Upper lobe of right lung (tissue), 1 donor: ENCODE measurements at regions not wholly inside any gene's neighbourhood (a gene's known extent, or its start where the extent isn't known, plus 50 kb on each side); places are given as distances from the start of the nearest gene placed in this dataset.
"Not testable (repeated sequence)": the region's sequence is repeated elsewhere in the genome, so short reads cannot be mapped to it uniquely, and the experiment has no call there.

Source experiments
- ATAC-seq: fragments of 200-7000 bp; cut with Tn5 transposase; one replicate; pipeline ENCODE4 v1.9.1; 2020; ENCODE audit warnings: mild to moderate bottlenecking, moderate library complexity
- DNase-seq: peaks from one replicate; pipeline ENCODE4 v3.0.0-alpha.2; 2020
- H3K27ac ChIP-seq: fragments of 200-600 bp; one replicate; pipeline ENCODE4 v1.8.0; 2022
- H3K27me3 ChIP-seq: fragments of 200-600 bp; one replicate; pipeline ENCODE4 v1.8.0; 2022; ENCODE audit warnings: mild to moderate bottlenecking
- H3K36me3 ChIP-seq: fragments of 200-600 bp; one replicate; pipeline ENCODE4 v1.8.0; 2022
- H3K4me1 ChIP-seq: fragments of 200-600 bp; one replicate; pipeline ENCODE4 v1.8.0; 2022
- H3K4me3 ChIP-seq: fragments of 200-600 bp; one replicate; pipeline ENCODE4 v1.8.0; 2022; ENCODE audit warnings: mild to moderate bottlenecking
- H3K9me3 ChIP-seq: fragments of 200-600 bp; one replicate; pipeline ENCODE4 v1.8.0; 2022
- intact Hi-C: fragments of 100-400 bp; cut with DNase I; formaldehyde crosslinking; loops from one replicate; pipeline ENCODE4 v1.11.0; 2022
- TF ChIP-seq, protein P1 (sequence below): fragments of 200-600 bp; IDR thresholded peaks from one replicate; pipeline ENCODE4 v1.8.0; 2022; ENCODE audit warnings: antibody characterized with exemption
- donor health status: DM: no; HTN: yes; CAD: no; lungs with severe emphysema.

DNA sequence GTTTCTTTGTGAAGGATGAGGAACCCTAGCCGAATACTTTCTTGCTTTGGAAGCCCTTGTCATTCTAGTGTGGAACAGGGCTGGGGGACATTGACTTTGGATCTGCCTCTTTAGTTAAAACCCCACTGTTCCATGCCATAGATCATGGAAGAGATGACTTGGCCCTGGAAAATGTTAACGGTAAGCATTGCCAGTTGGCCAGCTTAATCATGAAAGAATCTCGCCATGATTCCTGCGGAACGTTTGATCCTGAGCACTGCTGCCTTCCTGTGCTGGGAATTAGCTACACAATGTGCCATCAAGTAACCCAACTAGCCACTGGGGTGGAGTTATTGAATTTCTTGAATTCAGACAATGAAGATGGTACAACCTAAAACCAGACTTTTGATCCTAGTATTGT, 177.6 kb upstream of the FZD8 start:
- TF ChIP-seq, protein P1, sequence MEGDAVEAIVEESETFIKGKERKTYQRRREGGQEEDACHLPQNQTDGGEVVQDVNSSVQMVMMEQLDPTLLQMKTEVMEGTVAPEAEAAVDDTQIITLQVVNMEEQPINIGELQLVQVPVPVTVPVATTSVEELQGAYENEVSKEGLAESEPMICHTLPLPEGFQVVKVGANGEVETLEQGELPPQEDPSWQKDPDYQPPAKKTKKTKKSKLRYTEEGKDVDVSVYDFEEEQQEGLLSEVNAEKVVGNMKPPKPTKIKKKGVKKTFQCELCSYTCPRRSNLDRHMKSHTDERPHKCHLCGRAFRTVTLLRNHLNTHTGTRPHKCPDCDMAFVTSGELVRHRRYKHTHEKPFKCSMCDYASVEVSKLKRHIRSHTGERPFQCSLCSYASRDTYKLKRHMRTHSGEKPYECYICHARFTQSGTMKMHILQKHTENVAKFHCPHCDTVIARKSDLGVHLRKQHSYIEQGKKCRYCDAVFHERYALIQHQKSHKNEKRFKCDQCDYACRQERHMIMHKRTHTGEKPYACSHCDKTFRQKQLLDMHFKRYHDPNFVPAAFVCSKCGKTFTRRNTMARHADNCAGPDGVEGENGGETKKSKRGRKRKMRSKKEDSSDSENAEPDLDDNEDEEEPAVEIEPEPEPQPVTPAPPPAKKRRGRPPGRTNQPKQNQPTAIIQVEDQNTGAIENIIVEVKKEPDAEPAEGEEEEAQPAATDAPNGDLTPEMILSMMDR: no peak
- Histone ChIP-seq H3K27ac (no peak overlapping the region), H3K27me3 (no peaks in the 10 kb centered on the region)

DNA sequence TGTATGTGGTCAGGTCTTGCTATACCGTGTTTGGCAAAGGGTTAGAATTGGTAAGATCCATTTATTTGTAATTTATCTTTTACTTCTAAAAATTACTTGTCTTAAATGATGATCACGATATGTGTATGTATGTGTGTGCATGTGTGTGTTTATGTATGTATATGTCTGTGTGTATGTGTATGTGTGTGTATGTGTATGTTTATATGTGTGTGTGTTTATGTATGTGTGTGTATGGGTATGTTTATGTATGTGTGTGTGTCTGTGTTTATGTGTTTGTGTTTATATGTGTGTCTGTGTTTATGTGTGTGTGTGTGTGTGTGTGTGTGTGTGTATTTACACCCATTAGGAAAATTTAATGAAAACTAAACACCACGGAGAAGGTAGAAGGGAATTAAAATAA, 176.9 kb upstream of the FZD8 start:
- Histone ChIP-seq H3K27ac (no peak overlapping the region), H3K27me3 (no peaks in the 10 kb centered on the region), H3K4me3 (no peak overlapping the region), H3K4me1 (peaks cover 4% of the 10 kb centered on the region), H3K9me3 (no peaks in the 10 kb centered on the region), H3K36me3 (no peaks in the 10 kb centered on the region)
- no peak for DNase-seq
- no peak for ATAC-seq
- TF ChIP-seq, protein P1: no peak
- intact Hi-C loops: no loop called here

More for the DNA sequence above, 177.6 kb upstream of the FZD8 start:
- DNase-seq (no peak), ATAC-seq (no peak)
- H3K4me3 ChIP-seq: no peak overlapping the region
- H3K9me3 ChIP-seq: no peaks in the 10 kb centered on the region
- H3K36me3 ChIP-seq: no peaks in the 10 kb centered on the region
- H3K4me1 ChIP-seq: peaks cover 4% of the 10 kb centered on the region
- intact Hi-C loops: no loop called here

DNA sequence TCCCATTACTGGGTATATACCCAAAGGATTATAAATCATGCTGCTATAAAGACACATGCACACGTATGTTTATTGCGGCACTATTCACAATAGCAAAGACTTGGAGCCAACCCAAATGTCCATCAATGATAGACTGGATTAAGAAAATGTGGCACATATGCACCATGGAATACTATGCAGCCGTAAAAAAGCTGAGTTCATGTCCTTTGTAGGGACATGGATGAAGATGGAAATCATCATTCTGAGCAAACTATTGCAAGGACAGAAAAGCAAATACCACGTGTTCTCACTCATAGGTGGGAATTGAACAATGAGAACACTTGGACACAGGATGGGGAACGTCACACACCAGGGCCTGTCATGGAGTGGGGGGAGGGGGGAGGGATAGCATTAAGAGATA, 175.0 kb upstream of the FZD8 start:
- H3K36me3 ChIP-seq, DNase-seq, intact Hi-C loops, ATAC-seq, H3K9me3 ChIP-seq, H3K27me3 ChIP-seq, H3K4me3 ChIP-seq, H3K27ac ChIP-seq, H3K4me1 ChIP-seq: not testable (repeated sequence)

DNA sequence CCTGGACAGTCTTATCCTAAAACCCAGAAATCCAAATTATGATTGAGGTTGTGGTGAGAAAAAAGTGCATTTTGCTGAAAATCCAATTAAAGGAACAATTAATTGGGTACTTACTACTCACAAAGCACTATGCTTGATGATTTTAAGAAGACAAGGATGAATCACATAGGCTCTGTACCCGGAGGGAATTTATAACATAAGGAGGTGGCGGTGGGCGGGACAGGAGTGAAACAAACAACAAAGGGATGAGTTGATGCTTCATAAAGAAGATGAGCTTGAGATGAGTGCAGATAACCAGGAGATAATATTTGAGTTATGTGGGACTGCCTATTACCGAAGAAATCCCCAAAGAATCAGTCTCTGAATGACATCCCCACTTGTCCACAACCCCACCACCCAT, 171.1 kb upstream of the FZD8 start:
- Histone ChIP-seq H3K9me3 (no peaks in the 10 kb centered on the region), H3K27ac (no peak overlapping the region), H3K4me3 (no peak overlapping the region), H3K27me3 (no peaks in the 10 kb centered on the region), H3K36me3 (no peaks in the 10 kb centered on the region), H3K4me1 (no peaks in the 10 kb centered on the region)
- no peak for ATAC-seq
- DNase-seq: no peak
- TF ChIP-seq, protein P1: no peak
- intact Hi-C loops: no loop called here

DNA sequence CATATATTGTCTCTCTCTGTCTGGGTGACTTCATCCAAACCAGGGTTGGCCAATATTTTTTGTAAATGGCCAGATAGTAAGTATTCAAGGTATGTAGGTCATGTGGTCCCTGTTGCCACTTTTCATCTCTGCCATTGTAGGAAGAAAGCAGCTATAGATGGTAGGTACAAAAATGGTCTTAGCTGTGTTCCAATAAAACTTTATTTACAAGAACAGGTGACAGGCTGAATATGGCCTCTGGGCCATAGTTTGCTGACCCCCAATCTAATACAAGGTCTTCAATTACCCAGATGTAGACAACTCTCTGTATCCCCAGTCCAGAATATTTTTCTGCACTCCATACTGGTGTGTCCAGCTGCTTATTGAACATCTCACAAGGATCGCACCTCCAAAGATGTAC, 166.2 kb upstream of the FZD8 start:
- TF ChIP-seq, protein P1: no peak
- DNase-seq (no peak), ATAC-seq (no peak)
- Histone ChIP-seq H3K4me3 (no peak overlapping the region), H3K36me3 (no peaks in the 10 kb centered on the region), H3K27me3 (no peaks in the 10 kb centered on the region), H3K27ac (no peak overlapping the region), H3K4me1 (no peaks in the 10 kb centered on the region), H3K9me3 (no peaks in the 10 kb centered on the region)
- intact Hi-C loops: no loop called here

DNA sequence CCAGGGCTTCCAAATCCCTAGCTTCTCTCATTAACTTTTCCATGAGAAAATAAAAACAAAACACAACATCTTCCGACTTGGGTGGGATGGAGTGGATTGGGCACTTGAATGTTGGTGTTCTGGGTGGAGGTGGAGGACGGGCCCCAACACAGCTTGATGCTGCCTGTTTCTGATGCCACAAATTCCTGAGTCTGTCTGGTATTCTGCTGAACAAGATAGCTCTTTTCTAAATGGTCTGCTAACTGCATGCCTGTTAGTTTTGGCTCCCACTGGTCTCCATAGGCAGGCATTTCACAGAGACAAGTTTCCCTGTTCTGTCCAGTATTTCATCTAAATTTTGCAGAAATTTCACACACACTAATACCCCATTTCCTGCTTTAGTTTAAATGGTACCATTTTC, 160.9 kb upstream of the FZD8 start:
- Histone ChIP-seq H3K27me3 (no peaks in the 10 kb centered on the region), H3K9me3 (no peaks in the 10 kb centered on the region), H3K27ac (no peak overlapping the region), H3K4me1 (no peaks in the 10 kb centered on the region), H3K36me3 (no peaks in the 10 kb centered on the region), H3K4me3 (no peak overlapping the region)
- DNase-seq (no peak), ATAC-seq (no peak)
- TF ChIP-seq, protein P1: no peak
- intact Hi-C loops: no loop called here
